GM23338 (cell line): ENCODE measurements at regions not wholly inside any gene's neighbourhood (a gene's known extent, or its start where the extent isn't known, plus 50 kb on each side); places are given as distances from the start of the nearest gene placed in this dataset.

Experiments used
- ATAC-seq: fragments of 200-7000 bp; cut with Tn5 transposase; 3 replicates; pipeline ENCODE4 v1.9.1; 2020
- DNase-seq: peaks from one replicate; pipeline ENCODE4 v3.0.0-alpha.2; 2015; ENCODE audit warnings: low spot score
- H2AFZ ChIP-seq: fragments of 200-600 bp; sonication (generic); 2 replicates; pipeline ENCODE4 v1.8.0; 2016; ENCODE audit warnings: antibody characterized with exemption, mild to moderate bottlenecking, moderate library complexity
- H3F3A ChIP-seq: fragments of 200-600 bp; sonication (generic); replicated peaks from 2 replicates; pipeline ENCODE4 v1.8.0; 2017; ENCODE audit warnings: antibody characterized with exemption, mixed run types, low read depth
- H3K27ac ChIP-seq: fragments of 200-600 bp; sonication (generic); 2 replicates; pipeline ENCODE4 v1.6.1; 2016; ENCODE audit warnings: low read depth
- H3K27me3 ChIP-seq: fragments of 200-600 bp; sonication (generic); 2 replicates; pipeline ENCODE4 v1.8.0; 2016; ENCODE audit warnings: mild to moderate bottlenecking, mixed run types, moderate library complexity; ENCODE audit not compliant: insufficient read depth
- H3K36me3 ChIP-seq: fragments of 200-600 bp; sonication (generic); 2 replicates; pipeline ENCODE4 v1.8.0; 2016; ENCODE audit warnings: mild to moderate bottlenecking; ENCODE audit not compliant: insufficient read depth
- H3K4me1 ChIP-seq: fragments of 200-600 bp; sonication (generic); 2 replicates; pipeline ENCODE4 v1.8.0; 2016; ENCODE audit warnings: mild to moderate bottlenecking, moderate library complexity; ENCODE audit not compliant: insufficient read depth
- H3K4me2 ChIP-seq: fragments of 200-600 bp; sonication (generic); 2 replicates; pipeline ENCODE4 v1.7.1; 2017; ENCODE audit warnings: mixed run types
- H3K4me3 ChIP-seq: fragments of 200-600 bp; sonication (generic); 2 replicates; pipeline ENCODE4 v1.6.1; 2016; ENCODE audit warnings: mixed run types
- H3K79me2 ChIP-seq: fragments of 200-600 bp; sonication (generic); replicated peaks from 2 replicates; pipeline ENCODE4 v1.8.0; 2017; ENCODE audit warnings: mild to moderate bottlenecking; ENCODE audit not compliant: insufficient read depth
- H3K9me2 ChIP-seq: fragments of 200-600 bp; sonication (generic); 2 replicates; pipeline ENCODE4 v1.8.0; 2017; ENCODE audit not compliant: insufficient read depth
- H4K20me1 ChIP-seq: fragments of 200-600 bp; sonication (generic); replicated peaks from 2 replicates; pipeline ENCODE4 v1.8.0; 2017; ENCODE audit warnings: mild to moderate bottlenecking; ENCODE audit not compliant: insufficient read depth
- H3K27ac Mint-ChIP-seq: 2 replicates; pipeline ENCODE4 v1.8.0; 2020; ENCODE audit warnings: inconsistent platforms, mild to moderate bottlenecking, moderate library complexity, mixed read lengths
- H3K27me3 Mint-ChIP-seq: 3 replicates; pipeline ENCODE4 v1.8.0; 2022; ENCODE audit warnings: low read depth, mild to moderate bottlenecking, moderate library complexity, mixed read lengths, inconsistent platforms; ENCODE audit not compliant: insufficient read depth, poor library complexity
- H3K36me3 Mint-ChIP-seq: 3 replicates; pipeline ENCODE4 v1.8.0; 2021; ENCODE audit warnings: low read depth, mild to moderate bottlenecking, inconsistent platforms, moderate library complexity, mixed read lengths
- H3K4me1 Mint-ChIP-seq: 3 replicates; pipeline ENCODE4 v1.8.0; 2020; ENCODE audit warnings: mild to moderate bottlenecking, inconsistent platforms, mixed read lengths
- H3K4me3 Mint-ChIP-seq: 3 replicates; pipeline ENCODE4 v1.8.0; 2021; ENCODE audit warnings: moderate library complexity, mild to moderate bottlenecking, inconsistent platforms, mixed read lengths
- H3K9me3 Mint-ChIP-seq: 3 replicates; pipeline ENCODE4 v1.8.0; 2020; ENCODE audit warnings: moderate library complexity, mild to moderate bottlenecking, inconsistent platforms, mixed read lengths
- EZH2 ChIP-seq: fragments of 200-600 bp; sonication (generic); IDR thresholded peaks from one replicate; pipeline ENCODE4 v1.8.0; 2017; ENCODE audit warnings: antibody characterized with exemption, mild to moderate bottlenecking, low read depth; ENCODE audit not compliant: unreplicated experiment
- EZH2phosphoT487 ChIP-seq: fragments of 200-600 bp; sonication (generic); IDR thresholded peaks from one replicate; pipeline ENCODE4 v1.8.1; 2018; ENCODE audit warnings: antibody characterized with exemption; ENCODE audit not compliant: unreplicated experiment
- JUNB ChIP-seq: IDR thresholded peaks from one replicate; pipeline ENCODE4 v1.6.1; 2016; ENCODE audit warnings: antibody characterized with exemption; ENCODE audit not compliant: unreplicated experiment
- NANOG ChIP-seq: IDR thresholded peaks from 2 replicates; pipeline ENCODE4 v1.6.1; 2016; ENCODE audit warnings: antibody characterized with exemption, borderline replicate concordance
- REST ChIP-seq: IDR thresholded peaks from one replicate; pipeline ENCODE4 v1.6.1; 2018; ENCODE audit warnings: antibody characterized with exemption; ENCODE audit not compliant: unreplicated experiment
- STAT1 ChIP-seq: IDR thresholded peaks from one replicate; pipeline ENCODE4 v1.6.1; 2016; ENCODE audit warnings: antibody characterized with exemption; ENCODE audit not compliant: unreplicated experiment
- ZNF331 ChIP-seq: fragments of 250-450 bp; sonication (Bioruptor Pico); IDR thresholded peaks from 2 replicates; pipeline ENCODE4 v1.5.0; 2020; ENCODE audit warnings: low read depth, mild to moderate bottlenecking, moderate library complexity
- TF ChIP-seq, protein P1 (sequence below): fragments of 250-450 bp; sonication (Bioruptor Pico); IDR thresholded peaks from 2 replicates; pipeline ENCODE4 v1.5.0; 2020; ENCODE audit warnings: mild to moderate bottlenecking, moderate library complexity

- Histone ChIP-seq H2AFZ (peak overlapping the region; percentile 44; the same call in 1 of the 2 replicates), H3K79me2 (no peaks in the 10 kb centered on the region), H3K9me2 (0 out of 2 replicates have a peak, but pooled peaks cover 2% of the 10 kb centered on the region), H3K4me3 (no peak overlapping the region), H4K20me1 (no peaks in the 10 kb centered on the region), H3F3A (no peaks in the 10 kb centered on the region), H3K36me3 (no peaks in the 10 kb centered on the region), H3K27ac (no peak overlapping the region), H3K4me2 (no peak overlapping the region), H3K4me1 (no peaks in the 10 kb centered on the region), H3K27me3 (no peaks in the 10 kb centered on the region)
- no peak for TF ChIP-seq ZNF331
- TF ChIP-seq REST, result no peak
- no peak for TF ChIP-seq NANOG
- TF ChIP-seq STAT1, result no peak
- no peak for TF ChIP-seq EZH2phosphoT487
- TF ChIP-seq JUNB, result no peak
- no peak for TF ChIP-seq EZH2
- TF ChIP-seq, protein P1, sequence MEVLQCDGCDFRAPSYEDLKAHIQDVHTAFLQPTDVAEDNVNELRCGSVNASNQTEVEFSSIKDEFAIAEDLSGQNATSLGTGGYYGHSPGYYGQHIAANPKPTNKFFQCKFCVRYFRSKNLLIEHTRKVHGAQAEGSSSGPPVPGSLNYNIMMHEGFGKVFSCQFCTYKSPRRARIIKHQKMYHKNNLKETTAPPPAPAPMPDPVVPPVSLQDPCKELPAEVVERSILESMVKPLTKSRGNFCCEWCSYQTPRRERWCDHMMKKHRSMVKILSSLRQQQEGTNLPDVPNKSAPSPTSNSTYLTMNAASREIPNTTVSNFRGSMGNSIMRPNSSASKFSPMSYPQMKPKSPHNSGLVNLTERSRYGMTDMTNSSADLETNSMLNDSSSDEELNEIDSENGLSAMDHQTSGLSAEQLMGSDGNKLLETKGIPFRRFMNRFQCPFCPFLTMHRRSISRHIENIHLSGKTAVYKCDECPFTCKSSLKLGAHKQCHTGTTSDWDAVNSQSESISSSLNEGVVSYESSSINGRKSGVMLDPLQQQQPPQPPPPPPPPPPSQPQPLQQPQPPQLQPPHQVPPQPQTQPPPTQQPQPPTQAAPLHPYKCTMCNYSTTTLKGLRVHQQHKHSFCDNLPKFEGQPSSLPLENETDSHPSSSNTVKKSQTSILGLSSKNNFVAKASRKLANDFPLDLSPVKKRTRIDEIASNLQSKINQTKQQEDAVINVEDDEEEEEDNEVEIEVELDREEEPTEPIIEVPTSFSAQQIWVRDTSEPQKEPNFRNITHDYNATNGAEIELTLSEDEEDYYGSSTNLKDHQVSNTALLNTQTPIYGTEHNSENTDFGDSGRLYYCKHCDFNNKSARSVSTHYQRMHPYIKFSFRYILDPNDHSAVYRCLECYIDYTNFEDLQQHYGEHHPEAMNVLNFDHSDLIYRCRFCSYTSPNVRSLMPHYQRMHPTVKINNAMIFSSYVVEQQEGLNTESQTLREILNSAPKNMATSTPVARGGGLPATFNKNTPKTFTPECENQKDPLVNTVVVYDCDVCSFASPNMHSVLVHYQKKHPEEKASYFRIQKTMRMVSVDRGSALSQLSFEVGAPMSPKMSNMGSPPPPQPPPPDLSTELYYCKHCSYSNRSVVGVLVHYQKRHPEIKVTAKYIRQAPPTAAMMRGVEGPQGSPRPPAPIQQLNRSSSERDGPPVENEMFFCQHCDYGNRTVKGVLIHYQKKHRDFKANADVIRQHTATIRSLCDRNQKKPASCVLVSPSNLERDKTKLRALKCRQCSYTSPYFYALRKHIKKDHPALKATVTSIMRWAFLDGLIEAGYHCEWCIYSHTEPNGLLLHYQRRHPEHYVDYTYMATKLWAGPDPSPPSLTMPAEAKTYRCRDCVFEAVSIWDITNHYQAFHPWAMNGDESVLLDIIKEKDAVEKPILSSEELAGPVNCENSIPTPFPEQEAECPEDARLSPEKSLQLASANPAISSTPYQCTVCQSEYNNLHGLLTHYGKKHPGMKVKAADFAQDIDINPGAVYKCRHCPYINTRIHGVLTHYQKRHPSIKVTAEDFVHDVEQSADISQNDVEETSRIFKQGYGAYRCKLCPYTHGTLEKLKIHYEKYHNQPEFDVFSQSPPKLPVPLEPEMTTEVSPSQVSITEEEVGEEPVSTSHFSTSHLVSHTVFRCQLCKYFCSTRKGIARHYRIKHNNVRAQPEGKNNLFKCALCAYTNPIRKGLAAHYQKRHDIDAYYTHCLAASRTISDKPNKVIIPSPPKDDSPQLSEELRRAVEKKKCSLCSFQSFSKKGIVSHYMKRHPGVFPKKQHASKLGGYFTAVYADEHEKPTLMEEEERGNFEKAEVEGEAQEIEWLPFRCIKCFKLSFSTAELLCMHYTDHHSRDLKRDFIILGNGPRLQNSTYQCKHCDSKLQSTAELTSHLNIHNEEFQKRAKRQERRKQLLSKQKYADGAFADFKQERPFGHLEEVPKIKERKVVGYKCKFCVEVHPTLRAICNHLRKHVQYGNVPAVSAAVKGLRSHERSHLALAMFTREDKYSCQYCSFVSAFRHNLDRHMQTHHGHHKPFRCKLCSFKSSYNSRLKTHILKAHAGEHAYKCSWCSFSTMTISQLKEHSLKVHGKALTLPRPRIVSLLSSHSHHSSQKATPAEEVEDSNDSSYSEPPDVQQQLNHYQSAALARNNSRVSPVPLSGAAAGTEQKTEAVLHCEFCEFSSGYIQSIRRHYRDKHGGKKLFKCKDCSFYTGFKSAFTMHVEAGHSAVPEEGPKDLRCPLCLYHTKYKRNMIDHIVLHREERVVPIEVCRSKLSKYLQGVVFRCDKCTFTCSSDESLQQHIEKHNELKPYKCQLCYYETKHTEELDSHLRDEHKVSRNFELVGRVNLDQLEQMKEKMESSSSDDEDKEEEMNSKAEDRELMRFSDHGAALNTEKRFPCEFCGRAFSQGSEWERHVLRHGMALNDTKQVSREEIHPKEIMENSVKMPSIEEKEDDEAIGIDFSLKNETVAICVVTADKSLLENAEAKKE (CRISPR knock-in tag), result no peak
- Mint-ChIP-seq H3K9me3 (peaks cover 10% of the 10 kb centered on the region), H3K27me3 (peaks cover 3% of the 10 kb centered on the region), H3K36me3 (peaks cover 5% of the 10 kb centered on the region; the same call in 2 of the 3 replicates), H3K4me1 (peaks cover 4% of the 10 kb centered on the region; the same call in 2 of the 3 replicates), H3K4me3 (no peak overlapping the region), H3K27ac (no peak overlapping the region)
- ATAC-seq, result no peak
- DNase-seq, result no peak
Observed at GRCh38 chr4:178271386-178271785, 829.1 kb upstream of the AGA start.
